ENCODE measurements at regions not wholly inside any gene's neighbourhood (a gene's known extent, or its start where the extent isn't known, plus 50 kb on each side); places are given as distances from the start of the nearest gene placed in this dataset.
"Not testable (repeated sequence)": the region's sequence is repeated elsewhere in the genome, so short reads cannot be mapped to it uniquely, and the experiment has no call there.

GRCh38 chr4:15332377-15332776 lies 95.5 kb upstream of the C1QTNF7 start:
- no peak for FAIRE-seq
- DNase-seq (ENCODE audit: insufficient read length, low spot score), result no peak

GRCh38 chr4:15333692-15334633 lies 93.9 kb upstream of the C1QTNF7 start:
- FAIRE-seq, result no peak

GRCh38 chr4:15336410-15337167 lies 91.2 kb upstream of the C1QTNF7 start:
- peak; percentile 8 for DNase-seq (ENCODE audit: insufficient read length, low spot score)

More at GRCh38 chr4:15333692-15334633, 93.9 kb upstream of the C1QTNF7 start:
- no peak for DNase-seq (ENCODE audit: insufficient read length, low spot score)

DNA sequence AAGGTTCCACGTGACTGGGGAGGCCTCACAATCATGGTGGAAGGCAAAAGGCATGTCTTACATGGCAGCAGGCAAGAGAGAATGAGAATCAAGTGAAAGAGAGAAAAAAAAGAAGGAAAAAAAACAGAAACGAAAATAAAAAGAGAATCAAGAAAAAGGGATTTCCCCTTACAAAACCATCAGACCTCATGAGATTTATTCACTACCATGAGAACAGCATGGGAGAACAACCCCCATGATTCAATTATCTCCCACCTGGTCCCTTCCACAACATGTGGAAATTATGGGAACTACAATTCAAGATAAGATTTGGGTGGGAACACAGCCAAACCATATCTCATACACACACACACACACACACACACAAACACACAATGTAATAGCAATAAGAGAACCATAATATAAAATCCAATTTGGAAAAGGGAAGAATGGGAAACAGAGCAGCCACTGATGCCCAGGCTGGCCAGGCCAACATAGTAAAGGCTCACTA lies 90.6 kb upstream of the C1QTNF7 start:
- DNase-seq (ENCODE audit: insufficient read length, low spot score); FAIRE-seq: not testable (repeated sequence)

More at GRCh38 chr4:15336410-15337167, 91.2 kb upstream of the C1QTNF7 start:
- no peak for FAIRE-seq

DNA sequence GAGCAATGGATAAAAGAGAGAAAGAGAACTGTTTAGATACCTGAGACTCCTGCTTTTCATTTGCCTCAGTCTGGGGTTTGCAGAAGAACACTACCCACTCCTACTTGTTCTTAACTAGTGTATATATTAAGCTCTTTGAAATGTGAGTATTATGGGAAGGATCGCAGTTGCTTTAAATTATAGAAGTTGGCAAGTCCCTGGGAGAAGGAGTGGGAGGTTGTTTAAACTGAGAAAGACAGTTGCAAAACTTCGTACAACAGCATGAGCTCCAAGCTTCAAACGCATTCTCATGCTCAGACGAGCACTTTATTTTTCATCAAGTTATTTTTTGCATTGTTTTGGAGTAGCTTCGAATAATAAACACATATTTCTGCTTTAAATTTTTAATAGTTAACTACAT lies 88.1 kb upstream of the C1QTNF7 start:
- FAIRE-seq (no peak), DNase-seq (ENCODE audit: insufficient read length, low spot score) (no peak)

- FAIRE-seq, result no peak
- no peak for DNase-seq (ENCODE audit: insufficient read length, low spot score)
These were observed 87.5 kb upstream of the C1QTNF7 start for GRCh38 chr4:15340332-15340731.

- FAIRE-seq (no peak), DNase-seq (ENCODE audit: insufficient read length, low spot score) (no peak)
These were observed 86.7 kb upstream of the C1QTNF7 start for GRCh38 chr4:15340902-15341732.

GRCh38 chr4:15341733-15342300 lies 86.0 kb upstream of the C1QTNF7 start:
- no peak for DNase-seq (ENCODE audit: insufficient read length, low spot score)
- FAIRE-seq, result no peak

DNA sequence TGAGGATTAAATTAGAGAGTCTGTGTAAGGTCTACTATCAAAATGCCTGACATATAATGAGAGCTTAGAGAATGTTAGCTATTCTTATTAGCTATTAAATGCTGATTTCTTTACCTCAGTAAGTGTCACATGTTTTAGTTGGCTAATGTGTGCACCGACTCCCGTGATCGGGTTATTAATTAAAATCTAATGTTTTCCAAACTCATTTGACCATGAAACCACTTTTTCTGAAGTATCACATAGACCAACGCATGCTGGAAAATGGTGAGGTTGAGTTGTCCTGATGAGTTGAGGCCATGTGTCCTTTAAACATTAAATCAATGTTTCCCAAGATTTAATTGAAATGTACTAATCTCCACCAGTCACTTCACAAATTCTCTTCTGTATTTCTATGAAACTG lies 84.8 kb upstream of the C1QTNF7 start:
- FAIRE-seq, result no peak

GRCh38 chr4:15343581-15343980 lies 84.3 kb upstream of the C1QTNF7 start:
- no peak for DNase-seq (ENCODE audit: insufficient read length, low spot score)
- FAIRE-seq, result no peak

More for the DNA sequence above, 84.8 kb upstream of the C1QTNF7 start:
- no peak for DNase-seq (ENCODE audit: insufficient read length, low spot score)

- FAIRE-seq, result no peak
These were observed 83.8 kb upstream of the C1QTNF7 start for GRCh38 chr4:15344041-15344440.

GRCh38 chr4:15345134-15345533 lies 82.7 kb upstream of the C1QTNF7 start:
- no peak for DNase-seq (ENCODE audit: insufficient read length, low spot score)
- no peak for FAIRE-seq

More at GRCh38 chr4:15344041-15344440, 83.8 kb upstream of the C1QTNF7 start:
- DNase-seq (ENCODE audit: insufficient read length, low spot score), result no peak

GRCh38 chr4:15348236-15348635 lies 79.6 kb upstream of the C1QTNF7 start:
- no peak for FAIRE-seq
- DNase-seq (ENCODE audit: insufficient read length, low spot score), result no peak

- FAIRE-seq (no peak), DNase-seq (ENCODE audit: insufficient read length, low spot score) (no peak)
These were observed 79.1 kb upstream of the C1QTNF7 start for GRCh38 chr4:15348695-15349094.

- DNase-seq (ENCODE audit: insufficient read length, low spot score), result no peak
- FAIRE-seq, result no peak
These were observed 78.3 kb upstream of the C1QTNF7 start for GRCh38 chr4:15349531-15349935.

DNA sequence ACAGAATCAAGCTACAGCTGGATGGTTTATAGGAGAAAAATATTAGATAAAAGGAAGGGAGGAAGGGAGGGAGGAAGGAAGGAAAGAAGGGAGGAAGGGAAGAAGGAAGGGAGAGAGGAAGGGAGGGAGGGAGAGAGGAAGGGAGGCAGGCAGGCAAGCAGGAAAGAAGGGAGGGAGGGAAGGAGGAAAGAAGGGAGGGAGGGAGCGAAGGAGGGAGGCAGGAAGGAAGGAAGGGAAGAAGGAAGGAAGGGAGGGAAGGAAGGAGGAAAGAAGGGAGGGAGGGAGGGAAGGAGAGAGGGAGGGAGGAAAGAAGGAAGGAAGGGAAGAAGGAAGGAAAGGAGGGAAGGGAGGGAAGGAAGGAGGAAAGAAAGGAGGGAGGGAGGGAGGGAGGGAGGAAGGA lies 77.9 kb upstream of the C1QTNF7 start:
- FAIRE-seq, result no peak
- DNase-seq (ENCODE audit: insufficient read length, low spot score), result no peak

GRCh38 chr4:15352524-15352923 lies 75.3 kb upstream of the C1QTNF7 start:
- DNase-seq (ENCODE audit: insufficient read length, low spot score), result no peak

GRCh38 chr4:15353207-15353606 lies 74.6 kb upstream of the C1QTNF7 start:
- FAIRE-seq (no peak), DNase-seq (ENCODE audit: insufficient read length, low spot score) (no peak)

More at GRCh38 chr4:15352524-15352923, 75.3 kb upstream of the C1QTNF7 start:
- no peak for FAIRE-seq

GRCh38 chr4:15354371-15355297 lies 73.2 kb upstream of the C1QTNF7 start:
- DNase-seq (ENCODE audit: insufficient read length, low spot score), result no peak
- no peak for FAIRE-seq

Measured in HTR-8/SVneo (cell line).